Gastrocnemius medialis (tissue), 4 donors: ENCODE measurements at regions not wholly inside any gene's neighbourhood (a gene's known extent, or its start where the extent isn't known, plus 50 kb on each side); places are given as distances from the start of the nearest gene placed in this dataset.

ENCODE experiments used
- CTCF ChIP-seq, 5 experiments: fragments of 450-650 bp in 3 of 5; fragments of 200-600 bp in 2 of 5; sonication (generic) in 2 of 5; IDR thresholded peaks in 4 of 5; conservative IDR thresholded peaks in 1 of 5; 1 replicate in 4 of 5; 2 replicates in 1 of 5; pipeline ENCODE4 v1.5.1; 2016 to 2019; ENCODE audit warnings: antibody characterized with exemption in 5 of 5, mild to moderate bottlenecking in 3 of 5, moderate library complexity in 3 of 5
- POLR2A ChIP-seq, 2 donors: fragments of 450-650 bp; IDR thresholded peaks; one replicate each; pipeline ENCODE4 v1.6.1; 2017; ENCODE audit warnings: antibody characterized with exemption in 2 of 2, mild to moderate bottlenecking in 2 of 2, moderate library complexity in 2 of 2

DNA sequence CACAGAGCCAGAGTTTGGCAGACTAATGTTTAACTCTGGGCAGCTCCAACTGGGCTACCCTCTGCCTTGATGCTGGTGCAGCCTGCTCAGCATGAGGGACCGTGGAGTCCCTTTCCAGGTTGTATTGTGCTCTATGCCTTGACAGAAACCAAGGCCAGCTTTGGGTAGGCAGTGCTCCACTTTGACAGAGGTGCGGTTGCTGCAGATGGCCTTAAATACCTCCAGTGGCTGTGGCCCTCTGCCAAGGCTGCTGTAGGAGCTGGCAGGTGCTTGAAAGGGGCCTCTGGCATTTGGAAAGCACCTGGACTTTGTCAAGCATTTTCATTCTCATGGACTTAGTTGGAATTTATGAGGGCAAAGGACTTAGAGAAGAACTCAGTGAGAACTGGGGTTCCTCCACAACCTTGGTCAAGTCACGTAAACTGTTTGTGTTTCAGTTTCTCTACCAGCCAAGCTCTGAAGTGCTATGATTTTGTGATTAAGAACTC is 249.7 kb upstream of the ZNF462 start:
- TF ChIP-seq CTCF (IDR thresholded peaks at IDR 0.05 in 4 of 5, conservative IDR thresholded peaks at IDR 0.05 in 1 of 5): no peak
- TF ChIP-seq POLR2A (IDR thresholded peaks at IDR 0.05): no peak
